HG03521 (cell line): ENCODE measurements at regions not wholly inside any gene's neighbourhood (a gene's known extent, or its start where the extent isn't known, plus 50 kb on each side); places are given as distances from the start of the nearest gene placed in this dataset.

Experiments used
- ATAC-seq: cut with Tn5 transposase; IDR thresholded peaks from one replicate; pipeline ENCODE4 v1.9.1; 2021; ENCODE audit warnings: mild to moderate bottlenecking, moderate library complexity; ENCODE audit not compliant: unreplicated experiment

- ATAC-seq = no peak
These were observed 108.2 kb downstream of the NCOR2 start for GRCh38 chr12:124458992-124459851.

GRCh38 chr12:124458220-124458991 lies 109.0 kb downstream of the NCOR2 start:
- ATAC-seq = no peak

DNA sequence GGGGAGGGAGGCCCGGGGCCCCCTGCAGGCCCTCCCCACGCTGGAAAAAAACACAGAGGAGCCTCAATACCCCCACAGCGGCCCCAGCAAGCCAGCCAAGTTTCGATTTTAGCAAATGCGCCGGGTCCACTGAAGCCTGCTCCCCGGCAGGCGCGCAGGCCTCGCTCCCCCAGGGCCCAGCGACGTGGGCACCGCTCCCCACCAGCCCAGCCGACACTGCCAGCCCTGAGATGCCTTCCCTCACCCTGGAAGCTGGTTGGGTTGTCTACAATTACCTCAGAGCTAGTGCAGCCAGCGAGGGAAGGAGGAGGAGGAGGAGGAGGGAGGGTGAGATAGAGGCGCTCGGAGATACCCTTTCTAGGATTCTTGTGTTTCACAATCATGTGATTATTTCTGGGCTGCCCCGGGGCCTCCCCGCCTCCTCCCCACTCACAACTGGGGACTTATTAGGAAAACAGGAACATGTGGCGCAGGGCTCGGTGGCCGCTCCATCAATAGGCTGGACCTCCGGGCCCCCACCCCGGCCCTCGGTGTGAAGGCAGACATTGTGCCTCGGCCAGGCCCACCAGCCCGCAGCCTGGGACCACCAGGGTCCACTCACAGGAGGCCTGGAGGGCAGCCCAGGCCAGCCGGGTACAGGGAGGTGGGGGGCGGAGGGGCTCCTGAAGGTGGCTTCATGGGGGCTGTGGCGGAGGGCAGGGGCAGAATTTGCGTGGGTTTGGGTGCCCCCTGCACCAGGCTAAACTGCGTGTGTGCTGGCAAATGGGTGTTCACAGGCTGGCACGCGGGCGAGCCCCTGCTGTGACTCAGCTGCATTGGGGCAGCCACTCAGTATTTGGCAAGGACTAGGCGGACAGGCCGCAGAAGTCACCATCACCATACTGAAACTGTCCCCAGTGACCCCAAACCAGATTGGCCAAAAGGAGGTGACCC lies 109.9 kb downstream of the NCOR2 start:
- no peak for ATAC-seq

GRCh38 chr12:124456652-124457152 lies 110.7 kb downstream of the NCOR2 start:
- no peak for ATAC-seq

DNA sequence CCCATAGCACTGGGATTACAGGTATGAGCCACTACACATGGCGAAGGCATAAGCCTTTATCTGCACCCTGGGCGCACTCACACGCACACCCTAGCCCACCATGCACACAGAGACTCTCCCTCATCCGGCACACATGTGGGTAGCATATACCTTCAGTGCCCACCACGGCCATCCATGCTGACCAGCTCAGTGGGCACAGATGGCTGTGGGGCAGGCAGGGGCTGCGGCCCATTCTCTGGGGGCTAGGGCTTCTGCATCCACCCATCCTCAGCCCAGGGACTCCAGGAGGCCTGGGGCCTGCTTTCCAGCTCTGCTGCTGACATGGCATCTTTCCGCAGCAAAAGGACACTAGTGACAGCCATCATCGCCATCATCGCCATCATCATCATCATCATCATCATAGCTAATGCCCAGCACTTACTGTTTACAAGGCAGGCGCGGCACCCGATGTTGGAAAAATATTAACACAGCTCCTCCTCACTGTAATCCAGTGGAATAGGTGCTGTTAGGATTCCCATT lies 111.2 kb downstream of the NCOR2 start:
- no peak for ATAC-seq

- no peak for ATAC-seq
These were observed 112.1 kb downstream of the NCOR2 start for GRCh38 chr12:124455336-124455735.

DNA sequence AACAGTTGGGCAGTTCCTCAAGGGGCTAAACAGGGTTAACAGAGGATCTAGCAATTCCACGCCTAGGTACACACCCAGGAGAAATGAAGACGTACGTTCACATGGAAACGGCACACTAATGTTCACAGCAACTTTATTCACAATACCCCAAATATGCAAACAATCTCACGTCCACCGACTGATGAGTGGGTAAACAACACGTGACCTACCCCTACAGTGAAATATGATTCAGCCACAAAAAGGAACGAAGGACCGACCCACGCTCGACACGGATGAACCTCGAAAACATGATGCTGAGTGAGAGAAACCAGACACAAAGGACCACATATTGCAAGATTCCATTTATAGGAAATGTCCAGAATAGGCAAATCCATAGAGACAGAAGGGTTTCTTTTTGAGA lies 112.7 kb downstream of the NCOR2 start:
- no peak for ATAC-seq

GRCh38 chr12:124454352-124454725 lies 113.1 kb downstream of the NCOR2 start:
- no peak for ATAC-seq

- peak; percentile 61 for ATAC-seq
These were observed 113.7 kb downstream of the NCOR2 start for GRCh38 chr12:124453419-124454351.

DNA sequence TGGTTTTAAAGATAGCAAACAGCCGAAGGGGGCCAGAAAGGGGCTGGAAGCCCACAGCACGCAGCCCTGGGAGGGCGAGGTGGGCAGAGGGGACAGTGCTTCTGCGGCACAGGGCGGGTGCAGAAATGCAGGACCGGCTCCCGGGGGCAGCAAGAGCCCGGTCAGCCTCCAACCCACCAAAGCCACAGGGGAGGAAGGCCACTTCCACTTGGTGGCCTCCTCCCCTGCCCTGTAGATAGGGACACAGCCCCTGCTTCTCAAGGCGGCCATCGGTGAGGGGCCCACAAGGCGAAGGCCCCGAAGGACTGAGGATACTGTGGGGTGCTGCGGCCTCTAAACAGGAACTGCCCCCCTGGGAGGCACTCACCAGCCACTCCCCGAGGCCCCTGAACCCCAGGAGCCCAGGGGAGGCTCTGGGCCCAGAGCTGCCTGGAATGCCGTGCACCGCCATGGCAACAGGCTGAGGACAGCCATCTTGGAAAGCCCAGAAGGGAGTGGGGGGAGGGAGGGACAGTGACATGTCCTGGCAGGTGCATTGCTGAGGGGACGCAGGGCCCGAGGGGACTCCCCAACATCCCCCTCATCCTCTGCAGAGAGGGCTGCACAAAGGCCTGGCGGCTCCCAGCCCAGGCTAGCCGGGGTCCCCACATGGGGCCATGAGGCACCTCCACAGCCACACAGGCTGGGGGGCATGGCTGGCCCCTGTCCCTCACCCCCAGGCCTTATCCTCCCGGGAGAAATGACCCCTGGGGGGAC lies 114.7 kb downstream of the NCOR2 start:
- ATAC-seq = no peak

DNA sequence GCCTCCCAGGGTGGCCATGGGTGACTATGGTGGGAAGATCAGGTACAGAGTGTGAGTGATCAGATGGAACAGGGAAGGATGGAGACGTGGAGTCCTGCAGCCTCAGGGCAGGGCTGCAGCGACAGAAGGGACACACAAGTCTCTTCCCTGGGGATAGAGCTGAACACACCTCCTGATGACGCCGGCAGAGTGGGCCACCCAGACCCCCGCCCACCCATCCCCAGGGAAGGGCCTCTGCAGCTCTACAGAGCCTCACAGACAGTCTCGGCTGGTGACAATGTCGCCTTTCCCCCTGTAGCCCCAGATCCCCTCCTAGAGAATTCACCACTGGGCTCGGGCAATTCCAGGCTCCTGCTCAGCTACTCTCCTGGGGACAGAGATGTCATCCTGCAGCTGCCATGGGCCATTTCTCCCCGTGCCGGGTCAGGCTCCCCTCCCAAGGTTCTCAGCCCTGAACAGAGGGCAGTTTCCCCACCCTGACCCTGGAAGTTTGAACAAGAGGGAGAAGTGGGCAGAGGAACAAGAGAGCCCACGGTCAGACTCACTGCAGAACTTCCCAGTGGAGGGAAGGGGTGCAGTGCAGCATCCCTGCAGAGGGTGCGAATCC lies 115.7 kb downstream of the NCOR2 start:
- no peak for ATAC-seq

DNA sequence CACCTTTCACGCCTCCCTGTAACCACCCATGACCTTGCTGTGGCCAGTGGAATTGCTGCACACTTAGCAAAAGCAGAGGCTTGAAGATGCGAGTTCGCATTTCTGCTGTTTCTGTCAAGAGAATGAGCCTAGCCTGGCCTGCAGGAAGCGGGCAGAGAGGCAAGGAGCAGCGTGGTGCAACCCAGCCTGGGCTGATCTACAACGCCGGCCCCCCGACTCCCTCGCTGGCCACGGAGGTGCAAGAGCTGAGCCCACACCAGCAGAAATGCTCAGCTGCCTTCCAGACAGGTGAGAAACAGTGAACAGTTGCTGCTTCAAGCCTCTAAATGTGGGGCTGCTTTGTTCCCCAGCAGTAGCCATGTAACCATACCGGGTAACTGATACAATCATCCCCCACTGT lies 116.4 kb downstream of the NCOR2 start:
- no peak for ATAC-seq

DNA sequence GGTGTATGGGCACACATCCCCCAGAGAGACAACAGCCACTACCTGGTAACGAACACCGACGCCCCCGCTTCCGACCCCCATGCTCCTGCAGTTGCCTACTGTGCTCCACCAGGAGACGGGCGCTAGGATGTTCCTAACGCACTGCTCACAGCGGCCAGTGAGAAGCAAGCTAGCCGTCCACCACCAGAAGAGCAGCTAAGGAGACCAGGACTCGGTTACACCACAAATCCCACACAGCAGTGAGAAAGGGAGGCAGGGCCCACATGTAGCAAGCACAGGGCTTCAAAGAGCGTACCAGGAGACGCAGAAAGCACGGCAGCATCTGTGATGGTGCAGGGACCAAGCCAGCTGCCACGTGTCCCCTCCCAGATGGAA lies 117.0 kb downstream of the NCOR2 start:
- no peak for ATAC-seq

DNA sequence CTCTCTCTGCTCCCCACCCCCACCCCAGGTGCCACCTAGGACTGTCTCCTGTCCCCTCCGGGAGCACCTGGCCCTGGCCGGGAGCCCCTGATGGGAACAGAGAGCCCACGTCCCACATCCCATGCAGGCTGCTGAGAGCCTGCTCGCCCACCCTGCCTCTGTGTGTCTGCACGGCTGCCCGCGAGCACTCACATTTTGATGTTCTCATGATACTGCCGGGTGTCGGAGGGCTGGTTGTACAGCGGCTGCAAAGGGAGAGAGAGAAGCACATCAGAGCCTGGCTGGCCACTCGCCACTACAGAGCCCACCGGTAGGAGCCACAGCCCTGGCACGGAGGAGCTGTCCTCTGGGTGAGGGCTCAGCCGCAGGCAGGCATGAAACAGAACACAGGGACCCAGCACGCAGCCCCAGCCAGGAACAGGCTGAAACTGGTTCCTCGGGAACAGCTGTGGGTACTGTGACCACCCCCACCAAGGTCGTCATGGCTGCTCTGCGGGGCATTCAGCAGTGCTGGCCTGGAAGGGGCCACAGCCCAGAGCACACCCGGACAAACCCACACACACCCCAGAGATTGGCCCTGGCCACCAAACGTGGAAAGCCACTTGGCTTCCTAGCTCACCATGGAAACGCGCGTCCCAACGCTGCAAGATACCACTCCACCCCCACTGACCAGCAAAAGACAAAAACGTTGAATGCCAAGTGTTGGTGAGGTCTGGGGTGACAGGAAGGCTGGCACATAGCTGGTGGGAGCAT lies 117.6 kb downstream of the NCOR2 start:
- ATAC-seq = no peak

DNA sequence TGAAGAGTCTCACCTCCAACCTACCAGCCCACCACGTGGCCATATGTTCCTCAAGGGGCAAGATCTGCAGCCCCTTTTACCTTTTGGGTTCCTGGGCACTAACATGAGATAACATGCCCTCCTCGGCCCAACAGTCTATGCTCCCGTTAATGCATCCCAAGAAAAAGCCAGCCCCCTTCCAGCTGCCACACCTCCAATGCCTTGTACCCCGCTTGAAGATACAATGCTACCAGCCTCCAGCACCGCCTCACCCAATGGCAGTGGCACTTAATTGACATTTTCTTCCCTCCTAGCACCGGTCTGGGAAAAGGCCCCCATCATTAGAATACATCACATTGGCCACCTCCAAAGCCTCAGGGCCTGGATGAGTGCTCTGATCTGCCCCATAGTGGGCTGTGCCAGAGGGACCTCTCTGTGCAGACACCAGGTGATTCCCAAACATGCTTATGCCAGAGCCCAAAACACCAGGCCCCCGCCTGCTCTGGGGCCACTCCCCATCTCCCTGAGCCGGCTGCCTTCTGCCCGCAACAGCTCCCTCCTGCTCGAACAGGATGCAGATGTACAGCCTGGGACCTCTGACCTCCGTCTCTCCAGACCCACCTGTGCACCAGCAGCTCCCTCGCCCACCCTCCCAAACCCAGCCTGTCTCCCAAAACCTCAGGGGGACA lies 118.3 kb downstream of the NCOR2 start:
- no peak for ATAC-seq

- no peak for ATAC-seq
These were observed 119.0 kb downstream of the NCOR2 start for GRCh38 chr12:124448241-124448954.

GRCh38 chr12:124446364-124446763 lies 121.0 kb downstream of the NCOR2 start:
- ATAC-seq = no peak
